Astrocyte (in vitro differentiated cells and primary cell): ENCODE measurements at regions not wholly inside any gene's neighbourhood (a gene's known extent, or its start where the extent isn't known, plus 50 kb on each side); places are given as distances from the start of the nearest gene placed in this dataset.

Experiments used
- DNase-seq: peaks from one replicate; pipeline ENCODE4 v3.0.0-alpha.2; 2010; ENCODE audit warnings: low read depth
- FAIRE-seq: peaks from 2 replicates; lab custom pipeline; 2011; peaks lifted over from hg19 to GRCh38; lab: Jason Lieb, UNC
- H2AFZ ChIP-seq: 2 replicates; pipeline ENCODE4 v1.6.0; 2012; ENCODE audit warnings: low read depth, low read length, inconsistent platforms
- H3K27ac ChIP-seq: 2 replicates; pipeline ENCODE4 v1.5.1; 2011; ENCODE audit warnings: low read depth, low read length, inconsistent platforms
- H3K27me3 ChIP-seq: 2 replicates; pipeline ENCODE4 v1.6.0; 2011; ENCODE audit warnings: low read length, inconsistent platforms; ENCODE audit not compliant: insufficient read depth
- H3K36me3 ChIP-seq: 2 replicates; pipeline ENCODE4 v1.5.1; 2011; ENCODE audit warnings: low read length, inconsistent platforms; ENCODE audit not compliant: insufficient read depth
- H3K4me1 ChIP-seq: 2 replicates; pipeline ENCODE4 v1.5.1; 2011; ENCODE audit warnings: low read length, inconsistent platforms; ENCODE audit not compliant: insufficient read depth
- H3K4me2 ChIP-seq: 2 replicates; pipeline ENCODE4 v1.6.0; 2012; ENCODE audit warnings: low read length, inconsistent platforms
- H3K4me3 ChIP-seq: 2 replicates; pipeline ENCODE4 v1.5.1; 2011; ENCODE audit warnings: low read depth, mild to moderate bottlenecking, low read length, inconsistent platforms; ENCODE audit not compliant: insufficient read depth
- H3K79me2 ChIP-seq: 2 replicates; pipeline ENCODE4 v1.6.0; 2012; ENCODE audit warnings: mild to moderate bottlenecking, low read length, inconsistent platforms; ENCODE audit not compliant: insufficient read depth
- H3K9ac ChIP-seq: 2 replicates; pipeline ENCODE4 v1.6.0; 2012; ENCODE audit warnings: mild to moderate bottlenecking, low read length, inconsistent platforms
- H3K9me3 ChIP-seq: 2 replicates; pipeline ENCODE4 v1.5.1; 2012; ENCODE audit warnings: low read depth, mild to moderate bottlenecking, low read length, inconsistent platforms; ENCODE audit not compliant: insufficient read depth
- H4K20me1 ChIP-seq: 2 replicates; pipeline ENCODE4 v1.6.0; 2012; ENCODE audit warnings: low read length, inconsistent platforms; ENCODE audit not compliant: insufficient read depth
- H3K27ac Mint-ChIP-seq: one replicate; pipeline ENCODE4 v1.8.0; 2021; ENCODE audit warnings: mild to moderate bottlenecking, mixed read lengths; ENCODE audit not compliant: unreplicated experiment
- H3K27me3 Mint-ChIP-seq: one replicate; pipeline ENCODE4 v1.8.0; 2021; ENCODE audit warnings: low read depth, mixed read lengths; ENCODE audit not compliant: unreplicated experiment
- H3K36me3 Mint-ChIP-seq: one replicate; pipeline ENCODE4 v1.8.0; 2021; ENCODE audit warnings: low read depth, mixed read lengths; ENCODE audit not compliant: unreplicated experiment
- H3K4me1 Mint-ChIP-seq: one replicate; pipeline ENCODE4 v1.8.0; 2021; ENCODE audit warnings: low read depth, mixed read lengths; ENCODE audit not compliant: unreplicated experiment
- H3K4me3 Mint-ChIP-seq: one replicate; pipeline ENCODE4 v1.8.0; 2021; ENCODE audit warnings: mild to moderate bottlenecking, moderate library complexity, mixed read lengths; ENCODE audit not compliant: unreplicated experiment
- H3K9me3 Mint-ChIP-seq: one replicate; pipeline ENCODE4 v1.8.0; 2021; ENCODE audit warnings: mild to moderate bottlenecking, mixed read lengths; ENCODE audit not compliant: unreplicated experiment
- CTCF ChIP-seq: IDR thresholded peaks from 2 replicates; pipeline ENCODE4 v1.5.1; 2011; ENCODE audit warnings: low read depth, mild to moderate bottlenecking, inconsistent platforms, low read length, moderate library complexity; ENCODE audit not compliant: insufficient read depth
- EZH2 ChIP-seq: IDR thresholded peaks from 2 replicates; pipeline ENCODE4 v1.6.1; 2012; ENCODE audit warnings: mild to moderate bottlenecking, low read length, inconsistent platforms; ENCODE audit not compliant: insufficient read depth

GRCh38 chr10:128950916-128951275 is 516.1 kb upstream of the MGMT start:
- Mint-ChIP-seq H3K4me1 (no peaks in the 10 kb centered on the region), H3K4me3 (no peak overlapping the region), H3K27me3 (peaks cover under 1% of the 10 kb centered on the region), H3K9me3 (peaks cover 8% of the 10 kb centered on the region), H3K27ac (no peak overlapping the region), H3K36me3 (peaks cover under 1% of the 10 kb centered on the region)
- no peak overlapping the region for H3K27ac ChIP-seq
- no peak overlapping the region for H3K4me3 ChIP-seq
- H3K79me2 ChIP-seq = no peaks in the 10 kb centered on the region
- H4K20me1 ChIP-seq = no peaks in the 10 kb centered on the region
- no peak for DNase-seq
- H3K4me2 ChIP-seq = no peak overlapping the region
- TF ChIP-seq EZH2 = no peak
- TF ChIP-seq CTCF = no peak
- no peak for FAIRE-seq
- H3K36me3 ChIP-seq = no peaks in the 10 kb centered on the region
- no peaks in the 10 kb centered on the region for H3K27me3 ChIP-seq
- H3K4me1 ChIP-seq = no peaks in the 10 kb centered on the region
- no peak overlapping the region for H3K9ac ChIP-seq
- peaks cover 8% of the 10 kb centered on the region for H3K9me3 ChIP-seq
- no peak overlapping the region for H2AFZ ChIP-seq

GRCh38 chr10:128952856-128953255 is 514.2 kb upstream of the MGMT start:
- Histone ChIP-seq H3K36me3 (no peaks in the 10 kb centered on the region), H3K4me2 (no peak overlapping the region), H3K9me3 (peaks cover 7% of the 10 kb centered on the region), H3K27me3 (no peaks in the 10 kb centered on the region), H3K79me2 (no peaks in the 10 kb centered on the region), H3K27ac (no peak overlapping the region), H3K4me1 (no peaks in the 10 kb centered on the region), H3K4me3 (no peak overlapping the region), H4K20me1 (no peaks in the 10 kb centered on the region), H3K9ac (no peak overlapping the region), H2AFZ (no peak overlapping the region)
- Mint-ChIP-seq H3K4me1 (no peaks in the 10 kb centered on the region), H3K4me3 (no peak overlapping the region), H3K9me3 (no peaks in the 10 kb centered on the region), H3K27ac (no peak overlapping the region), H3K36me3 (no peaks in the 10 kb centered on the region), H3K27me3 (no peaks in the 10 kb centered on the region)
- FAIRE-seq (no peak), DNase-seq (no peak)
- TF ChIP-seq EZH2 (no peak), CTCF (no peak)

GRCh38 chr10:128956149-128956548 is 510.9 kb upstream of the MGMT start:
- Mint-ChIP-seq H3K4me3 (no peak overlapping the region), H3K27me3 (peaks cover 5% of the 10 kb centered on the region), H3K27ac (no peak overlapping the region), H3K4me1 (no peaks in the 10 kb centered on the region), H3K9me3 (no peaks in the 10 kb centered on the region), H3K36me3 (no peaks in the 10 kb centered on the region)
- DNase-seq (no peak), FAIRE-seq (no peak)
- Histone ChIP-seq H4K20me1 (no peaks in the 10 kb centered on the region), H3K9me3 (peaks cover 2% of the 10 kb centered on the region), H3K4me1 (no peaks in the 10 kb centered on the region), H2AFZ (no peak overlapping the region), H3K9ac (no peak overlapping the region), H3K27me3 (no peaks in the 10 kb centered on the region), H3K4me2 (no peak overlapping the region), H3K79me2 (no peaks in the 10 kb centered on the region), H3K4me3 (no peak overlapping the region), H3K36me3 (no peaks in the 10 kb centered on the region), H3K27ac (no peak overlapping the region)
- TF ChIP-seq EZH2 (no peak), CTCF (no peak)
